A549 (cell line): ENCODE measurements at regions not wholly inside any gene's neighbourhood (a gene's known extent, or its start where the extent isn't known, plus 50 kb on each side); places are given as distances from the start of the nearest gene placed in this dataset.
A peak's percentile ranks its signal among the peaks of the same experiment; 100 is the strongest.

ENCODE experiments used
- ATAC-seq, 2 experiments: fragments of 200-7000 bp in 1 of 2; fragments of >200 bp in 1 of 2; cut with Nextera tagmentation in 1 of 2; cut with Tn5 transposase in 1 of 2; 3 replicates each; pipeline versions ENCODE4 v1.8.0 to v1.9.1; 2018 to 2020; ENCODE audit warnings: mild to moderate bottlenecking in 1 of 2, moderate library complexity in 1 of 2
- CTCF ChIA-PET: fragments of 300-600 bp; sonication (Branson Sonifier 250); formaldehyde crosslinking; extraction: SDS; loops from one replicate; lab custom pipeline; 2021; ENCODE audit warnings: antibody characterized with exemption, inconsistent platforms; lab: Yijun Ruan, JAX
- POLR2A ChIA-PET: fragments of 350-600 bp; formaldehyde crosslinking; extraction: SDS; loops from one replicate; lab custom pipeline; 2021; ENCODE audit warnings: antibody characterized with exemption, inconsistent platforms; lab: Yijun Ruan, JAX
- DNase-seq, 2 experiments: peaks; one replicate each; pipeline versions ENCODE4 v3.0.0 to v3.0.0-alpha.2; 2011 to 2016; ENCODE audit warnings: low read depth in 1 of 2, low spot score in 1 of 2
- FAIRE-seq: peaks from 2 replicates; lab custom pipeline; 2011; peaks lifted over from hg19 to GRCh38; lab: Jason Lieb, UNC
- H3K27ac ChIP-seq, 2 experiments: fragments of >200 bp; sonication (Bioruptor Twin); formaldehyde crosslinking; 3 replicates each; pipeline ENCODE4 v1.5.1; 2016 to 2017
- H3K4me1 ChIP-seq: fragments of >200 bp; sonication (Bioruptor Twin); formaldehyde crosslinking; 3 replicates; pipeline ENCODE4 v1.6.1; 2016
- H3K4me2 ChIP-seq: fragments of >200 bp; sonication (Bioruptor Twin); formaldehyde crosslinking; 3 replicates; pipeline ENCODE4 v1.6.1; 2016
- H3K4me3 ChIP-seq: fragments of >200 bp; sonication (Bioruptor Twin); formaldehyde crosslinking; 3 replicates; pipeline ENCODE4 v1.5.1; 2016
- H3K9me3 ChIP-seq: fragments of >200 bp; sonication (Bioruptor Twin); formaldehyde crosslinking; 3 replicates; pipeline ENCODE4 v1.6.1; 2016
- CEBPB ChIP-seq, 2 experiments: fragments of >200 bp in 1 of 2; sonication (Bioruptor Twin) in 1 of 2; formaldehyde crosslinking in 1 of 2; IDR thresholded peaks; 2 replicates each; pipeline ENCODE4 v1.6.1; 2012 to 2016
- CHD4 ChIP-seq: fragments of 200-600 bp; sonication (generic); IDR thresholded peaks from 2 replicates; pipeline ENCODE4 v1.6.1; 2016; ENCODE audit warnings: antibody characterized with exemption, mild to moderate bottlenecking, borderline replicate concordance
- EHF ChIP-seq: fragments of 250-450 bp; sonication (Bioruptor Pico); IDR thresholded peaks from 2 replicates; pipeline ENCODE4 v1.5.0; 2020; ENCODE audit warnings: mild to moderate bottlenecking
- EHMT2 ChIP-seq: fragments of 200-600 bp; sonication (generic); IDR thresholded peaks from 2 replicates; pipeline ENCODE4 v1.6.1; 2016; ENCODE audit warnings: antibody characterized with exemption, low read depth, mild to moderate bottlenecking, moderate library complexity
- ELK1 ChIP-seq: fragments of 150-350 bp; IDR thresholded peaks from 2 replicates; pipeline ENCODE4 v1.6.1; 2014; ENCODE audit warnings: low read depth, mild to moderate bottlenecking, low read length
- EP300 ChIP-seq, 2 experiments: fragments of >200 bp; sonication (Bioruptor Twin); formaldehyde crosslinking; IDR thresholded peaks; 2 replicates in 1 of 2; 3 replicates in 1 of 2; pipeline ENCODE4 v1.6.1; 2016 to 2017
- FOSL2 ChIP-seq, 2 experiments: fragments of 450-650 bp in 1 of 2; fragments of >200 bp in 1 of 2; sonication (Bioruptor Twin) in 1 of 2; formaldehyde crosslinking; IDR thresholded peaks; 2 replicates each; pipeline versions ENCODE4 v1.5.0 to v1.6.1; 2016 to 2020; ENCODE audit warnings: mild to moderate bottlenecking in 1 of 2, moderate library complexity in 1 of 2
- HEYL ChIP-seq: fragments of 250-450 bp; sonication (Bioruptor Pico); IDR thresholded peaks from 2 replicates; pipeline ENCODE4 v1.8.0; 2021; ENCODE audit warnings: mild to moderate bottlenecking, moderate library complexity
- HOXB5 ChIP-seq: fragments of 250-450 bp; sonication (Bioruptor Pico); IDR thresholded peaks from 2 replicates; pipeline ENCODE4 v1.5.0; 2020; ENCODE audit warnings: mild to moderate bottlenecking, moderate library complexity
- KDM1A ChIP-seq: fragments of 200-600 bp; sonication (generic); IDR thresholded peaks from 2 replicates; pipeline ENCODE4 v1.6.1; 2016; ENCODE audit warnings: low read depth, mild to moderate bottlenecking
- NFE2L2 ChIP-seq: fragments of 150-350 bp; conservative IDR thresholded peaks from 2 replicates; pipeline ENCODE4 v1.6.1; 2014; ENCODE audit warnings: low read length
- NPAS2 ChIP-seq: fragments of 250-450 bp; sonication (Bioruptor Pico); IDR thresholded peaks from 2 replicates; pipeline ENCODE4 v1.8.0; 2022; ENCODE audit warnings: mild to moderate bottlenecking, moderate library complexity, borderline replicate concordance
- RAD21 ChIP-seq, 2 experiments: fragments of >200 bp in 1 of 2; sonication (Bioruptor Twin) in 1 of 2; formaldehyde crosslinking in 1 of 2; IDR thresholded peaks in 1 of 2; conservative IDR thresholded peaks in 1 of 2; 2 replicates in 1 of 2; 3 replicates in 1 of 2; pipeline ENCODE4 v1.6.1; 2012 to 2018; ENCODE audit warnings: inconsistent platforms in 1 of 2
- RARB ChIP-seq: fragments of 250-450 bp; sonication (Bioruptor Pico); IDR thresholded peaks from 2 replicates; pipeline ENCODE4 v1.8.0; 2021; ENCODE audit warnings: mild to moderate bottlenecking, moderate library complexity
- RCOR1 ChIP-seq: fragments of 150-350 bp; IDR thresholded peaks from 2 replicates; pipeline ENCODE4 v1.6.1; 2014; ENCODE audit warnings: antibody characterized with exemption, low read length, low read depth
- RNF2 ChIP-seq: fragments of 200-600 bp; sonication (generic); IDR thresholded peaks from 2 replicates; pipeline ENCODE4 v1.6.1; 2016; ENCODE audit warnings: low read depth, mild to moderate bottlenecking, antibody characterized with exemption, moderate library complexity, borderline replicate concordance
- SREBF2 ChIP-seq: fragments of 450-650 bp; IDR thresholded peaks from 2 replicates; pipeline ENCODE4 v1.6.1; 2014; ENCODE audit warnings: mild to moderate bottlenecking, moderate library complexity
- TP53 ChIP-seq: fragments of 250-450 bp; sonication (Bioruptor Pico); IDR thresholded peaks from 2 replicates; pipeline ENCODE4 v1.5.0; 2021; ENCODE audit warnings: mild to moderate bottlenecking, moderate library complexity
- ZC3H11A ChIP-seq: fragments of 450-650 bp; IDR thresholded peaks from 2 replicates; pipeline ENCODE4 v1.6.1; 2014; ENCODE audit warnings: antibody characterized with exemption, mild to moderate bottlenecking
- WGBS: methylation state at CpG from one replicate; pipeline ENCODE4 v1.1.6; 2017; ENCODE audit errors: missing lambda C conversion rate; 5-methylcytosine and 5-hydroxymethylcytosine counted together
- TF ChIP-seq, protein P1 (sequence below): fragments of >200 bp; sonication (Bioruptor Twin); formaldehyde crosslinking; IDR thresholded peaks from 3 replicates; pipeline ENCODE4 v1.5.1; 2016
- TF ChIP-seq, protein P2 (sequence below): fragments of 250-450 bp; sonication (Bioruptor Pico); IDR thresholded peaks from 2 replicates; pipeline ENCODE4 v1.5.0; 2021; ENCODE audit warnings: mild to moderate bottlenecking, moderate library complexity, borderline replicate concordance
- TF ChIP-seq, protein P3 (sequence below): fragments of 200-600 bp; sonication (generic); IDR thresholded peaks from 2 replicates; pipeline ENCODE4 v1.6.1; 2016; ENCODE audit warnings: antibody characterized with exemption, mild to moderate bottlenecking, moderate library complexity

DNA sequence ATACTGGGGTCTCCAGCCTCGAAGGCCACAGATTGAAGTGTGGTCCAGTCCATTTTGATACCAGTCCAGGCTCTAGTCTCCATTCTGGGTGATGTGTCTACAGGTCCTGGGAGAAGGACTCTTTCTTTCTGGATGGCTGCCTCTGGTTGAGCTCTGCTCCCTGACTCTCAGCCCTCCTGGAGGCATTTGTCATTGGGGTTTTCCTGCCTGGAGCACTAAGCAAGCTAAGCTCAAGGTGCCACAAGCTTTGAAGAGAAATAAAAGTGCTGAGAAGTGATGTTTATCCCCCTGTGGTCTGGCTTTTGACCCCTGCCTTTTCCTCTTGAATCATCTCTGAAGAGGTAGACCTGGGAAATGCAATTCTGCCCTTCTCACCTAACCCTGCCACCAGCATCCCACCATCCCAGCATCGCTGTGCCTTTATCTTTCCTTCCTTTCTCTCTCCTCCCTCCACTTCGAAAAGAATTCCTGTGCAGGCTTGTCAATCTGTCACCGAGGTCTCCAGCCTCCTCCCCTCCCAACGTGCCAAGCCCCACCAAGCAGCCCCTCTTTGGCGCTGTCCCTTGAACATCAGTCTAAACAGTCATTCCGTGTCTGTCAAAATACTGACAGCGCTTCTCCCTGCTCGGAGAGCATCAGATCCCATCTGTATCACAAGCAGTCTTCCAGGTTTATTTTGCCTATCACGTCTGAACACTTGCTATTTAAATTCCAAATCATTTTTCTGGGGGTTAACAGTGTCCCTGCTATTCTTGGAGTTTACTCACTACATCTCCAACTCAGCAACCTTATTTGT, 334.6 kb upstream of the SLC14A2 start:
- ATAC-seq: no peak
- 15% methylated on average over 10 of the region's 10 CpGs for WGBS
- POLR2A ChIA-PET: no interaction called here
- peak in 1 of 2 experiments; percentile 2 for DNase-seq
- H3K4me3 ChIP-seq: no peak overlapping the region
- TF ChIP-seq, protein P1, sequence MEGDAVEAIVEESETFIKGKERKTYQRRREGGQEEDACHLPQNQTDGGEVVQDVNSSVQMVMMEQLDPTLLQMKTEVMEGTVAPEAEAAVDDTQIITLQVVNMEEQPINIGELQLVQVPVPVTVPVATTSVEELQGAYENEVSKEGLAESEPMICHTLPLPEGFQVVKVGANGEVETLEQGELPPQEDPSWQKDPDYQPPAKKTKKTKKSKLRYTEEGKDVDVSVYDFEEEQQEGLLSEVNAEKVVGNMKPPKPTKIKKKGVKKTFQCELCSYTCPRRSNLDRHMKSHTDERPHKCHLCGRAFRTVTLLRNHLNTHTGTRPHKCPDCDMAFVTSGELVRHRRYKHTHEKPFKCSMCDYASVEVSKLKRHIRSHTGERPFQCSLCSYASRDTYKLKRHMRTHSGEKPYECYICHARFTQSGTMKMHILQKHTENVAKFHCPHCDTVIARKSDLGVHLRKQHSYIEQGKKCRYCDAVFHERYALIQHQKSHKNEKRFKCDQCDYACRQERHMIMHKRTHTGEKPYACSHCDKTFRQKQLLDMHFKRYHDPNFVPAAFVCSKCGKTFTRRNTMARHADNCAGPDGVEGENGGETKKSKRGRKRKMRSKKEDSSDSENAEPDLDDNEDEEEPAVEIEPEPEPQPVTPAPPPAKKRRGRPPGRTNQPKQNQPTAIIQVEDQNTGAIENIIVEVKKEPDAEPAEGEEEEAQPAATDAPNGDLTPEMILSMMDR: no peak
- TF ChIP-seq ELK1: no peak
- TF ChIP-seq FOSL2 (IDR thresholded peaks at IDR 0.05): no peak
- no peak for TF ChIP-seq FOSL2 (CRISPR knock-in tag; IDR thresholded peaks at IDR 0.05)
- TF ChIP-seq, protein P2, sequence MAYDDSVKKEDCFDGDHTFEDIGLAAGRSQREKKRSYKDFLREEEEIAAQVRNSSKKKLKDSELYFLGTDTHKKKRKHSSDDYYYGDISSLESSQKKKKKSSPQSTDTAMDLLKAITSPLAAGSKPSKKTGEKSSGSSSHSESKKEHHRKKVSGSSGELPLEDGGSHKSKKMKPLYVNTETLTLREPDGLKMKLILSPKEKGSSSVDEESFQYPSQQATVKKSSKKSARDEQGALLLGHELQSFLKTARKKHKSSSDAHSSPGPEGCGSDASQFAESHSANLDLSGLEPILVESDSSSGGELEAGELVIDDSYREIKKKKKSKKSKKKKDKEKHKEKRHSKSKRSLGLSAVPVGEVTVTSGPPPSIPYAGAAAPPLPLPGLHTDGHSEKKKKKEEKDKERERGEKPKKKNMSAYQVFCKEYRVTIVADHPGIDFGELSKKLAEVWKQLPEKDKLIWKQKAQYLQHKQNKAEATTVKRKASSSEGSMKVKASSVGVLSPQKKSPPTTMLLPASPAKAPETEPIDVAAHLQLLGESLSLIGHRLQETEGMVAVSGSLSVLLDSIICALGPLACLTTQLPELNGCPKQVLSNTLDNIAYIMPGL (CRISPR knock-in tag): no peak
- TF ChIP-seq EHF (CRISPR knock-in tag): no peak
- no peak for TF ChIP-seq RCOR1
- no peak for TF ChIP-seq HOXB5 (CRISPR knock-in tag)
- no peak for TF ChIP-seq NPAS2 (CRISPR knock-in tag)
- TF ChIP-seq EHMT2: no peak
- no peak for TF ChIP-seq TP53 (CRISPR knock-in tag)
- no peak for TF ChIP-seq ZC3H11A
- TF ChIP-seq, all 56 proteins: peak for 0
- Histone ChIP-seq H3K9me3 (no peaks in the 10 kb centered on the region), H3K27ac (no peak overlapping the region), H3K4me1 (no peaks in the 10 kb centered on the region), H3K4me2 (no peak overlapping the region)
- no peak for FAIRE-seq
- CTCF ChIA-PET: no interaction called here

GRCh38 chr18:45282101-45282812, 333.0 kb upstream of the SLC14A2 start:
- DNase-seq: peak in 1 of 2 experiments; percentile 4
- ATAC-seq: peak in 1 of 2 experiments; percentile 49; a peak in 1 of 6 replicates
- WGBS: 6% methylated on average over 5 of the region's 5 CpGs
- FAIRE-seq: no peak
- H3K4me2 ChIP-seq: no peak overlapping the region
- ChIA-PET POLR2A (no interaction called here), CTCF (no interaction called here)
- TF ChIP-seq CEBPB (IDR thresholded peaks at IDR 0.05) (no peak), EP300 (IDR thresholded peaks at IDR 0.05) (no peak), NFE2L2 (no peak), HEYL (CRISPR knock-in tag) (no peak), RAD21 (conservative IDR thresholded peaks at IDR 0.05 in 1 of 2, IDR thresholded peaks at IDR 0.05 in 1 of 2) (no peak), HOXB5 (CRISPR knock-in tag) (no peak), RARB (CRISPR knock-in tag) (no peak), CHD4 (no peak), SREBF2 (no peak), RNF2 (no peak), FOSL2 (IDR thresholded peaks at IDR 0.05) (no peak), FOSL2 (CRISPR knock-in tag; IDR thresholded peaks at IDR 0.05) (no peak), KDM1A (no peak)
- TF ChIP-seq, protein P1: no peak
- TF ChIP-seq, protein P3, sequence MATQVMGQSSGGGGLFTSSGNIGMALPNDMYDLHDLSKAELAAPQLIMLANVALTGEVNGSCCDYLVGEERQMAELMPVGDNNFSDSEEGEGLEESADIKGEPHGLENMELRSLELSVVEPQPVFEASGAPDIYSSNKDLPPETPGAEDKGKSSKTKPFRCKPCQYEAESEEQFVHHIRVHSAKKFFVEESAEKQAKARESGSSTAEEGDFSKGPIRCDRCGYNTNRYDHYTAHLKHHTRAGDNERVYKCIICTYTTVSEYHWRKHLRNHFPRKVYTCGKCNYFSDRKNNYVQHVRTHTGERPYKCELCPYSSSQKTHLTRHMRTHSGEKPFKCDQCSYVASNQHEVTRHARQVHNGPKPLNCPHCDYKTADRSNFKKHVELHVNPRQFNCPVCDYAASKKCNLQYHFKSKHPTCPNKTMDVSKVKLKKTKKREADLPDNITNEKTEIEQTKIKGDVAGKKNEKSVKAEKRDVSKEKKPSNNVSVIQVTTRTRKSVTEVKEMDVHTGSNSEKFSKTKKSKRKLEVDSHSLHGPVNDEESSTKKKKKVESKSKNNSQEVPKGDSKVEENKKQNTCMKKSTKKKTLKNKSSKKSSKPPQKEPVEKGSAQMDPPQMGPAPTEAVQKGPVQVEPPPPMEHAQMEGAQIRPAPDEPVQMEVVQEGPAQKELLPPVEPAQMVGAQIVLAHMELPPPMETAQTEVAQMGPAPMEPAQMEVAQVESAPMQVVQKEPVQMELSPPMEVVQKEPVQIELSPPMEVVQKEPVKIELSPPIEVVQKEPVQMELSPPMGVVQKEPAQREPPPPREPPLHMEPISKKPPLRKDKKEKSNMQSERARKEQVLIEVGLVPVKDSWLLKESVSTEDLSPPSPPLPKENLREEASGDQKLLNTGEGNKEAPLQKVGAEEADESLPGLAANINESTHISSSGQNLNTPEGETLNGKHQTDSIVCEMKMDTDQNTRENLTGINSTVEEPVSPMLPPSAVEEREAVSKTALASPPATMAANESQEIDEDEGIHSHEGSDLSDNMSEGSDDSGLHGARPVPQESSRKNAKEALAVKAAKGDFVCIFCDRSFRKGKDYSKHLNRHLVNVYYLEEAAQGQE: no peak
- no peaks in the 10 kb centered on the region for H3K4me1 ChIP-seq
- no peak overlapping the region for H3K4me3 ChIP-seq
- no peaks in the 10 kb centered on the region for H3K9me3 ChIP-seq
- no peak overlapping the region for H3K27ac ChIP-seq
